ENCODE measurements at regions not wholly inside any gene's neighbourhood (a gene's known extent, or its start where the extent isn't known, plus 50 kb on each side); places are given as distances from the start of the nearest gene placed in this dataset.

GRCh38 chr20:24836041-24836533 is 113.0 kb upstream of the CST7 start:
- H3F3A ChIP-seq (ENCODE audit: insufficient read depth, low read length): 0 out of 2 replicates have a peak, but pooled peaks cover 4% of the 10 kb centered on the region
- no peak overlapping the region for H2AFZ ChIP-seq (ENCODE audit: low read length)
- no peak overlapping the region for H3K4me2 ChIP-seq (ENCODE audit: low read depth, low read length)
- no peaks in the 10 kb centered on the region for H3K79me2 ChIP-seq (ENCODE audit: low read length)
- no peak overlapping the region for H3K27ac ChIP-seq (ENCODE audit: low read length)
- H3K27me3 ChIP-seq (replicated peaks; ENCODE audit: insufficient read depth, low read length): no peaks in the 10 kb centered on the region
- H3K36me3 ChIP-seq (replicated peaks; ENCODE audit: insufficient read depth, low read length): no peaks in the 10 kb centered on the region
- no peaks in the 10 kb centered on the region for H4K20me1 ChIP-seq (ENCODE audit: insufficient read depth, low read length)
- H3K4me1 ChIP-seq (ENCODE audit: low read length): peaks cover 33% of the 10 kb centered on the region
- no peaks in the 10 kb centered on the region for H3K9me2 ChIP-seq (replicated peaks; ENCODE audit: insufficient read depth, low read length)
- H3K9ac ChIP-seq (ENCODE audit: low read length): no peak overlapping the region
- no peak for DNase-seq
- TF ChIP-seq CTCF (IDR thresholded peaks at IDR 0.05; ENCODE audit: low read length) (no peak), EZH2phosphoT487 (IDR thresholded peaks at IDR 0.05; ENCODE audit: low read length) (no peak), EZH2 (optimal IDR thresholded peaks at IDR 0.05; ENCODE audit: low read depth, low read length) (no peak)
- H3K4me3 ChIP-seq (ENCODE audit: low read length): no peak overlapping the region
- no peaks in the 10 kb centered on the region for H3K9me3 ChIP-seq (replicated peaks; ENCODE audit: insufficient read depth, low read length)

DNA sequence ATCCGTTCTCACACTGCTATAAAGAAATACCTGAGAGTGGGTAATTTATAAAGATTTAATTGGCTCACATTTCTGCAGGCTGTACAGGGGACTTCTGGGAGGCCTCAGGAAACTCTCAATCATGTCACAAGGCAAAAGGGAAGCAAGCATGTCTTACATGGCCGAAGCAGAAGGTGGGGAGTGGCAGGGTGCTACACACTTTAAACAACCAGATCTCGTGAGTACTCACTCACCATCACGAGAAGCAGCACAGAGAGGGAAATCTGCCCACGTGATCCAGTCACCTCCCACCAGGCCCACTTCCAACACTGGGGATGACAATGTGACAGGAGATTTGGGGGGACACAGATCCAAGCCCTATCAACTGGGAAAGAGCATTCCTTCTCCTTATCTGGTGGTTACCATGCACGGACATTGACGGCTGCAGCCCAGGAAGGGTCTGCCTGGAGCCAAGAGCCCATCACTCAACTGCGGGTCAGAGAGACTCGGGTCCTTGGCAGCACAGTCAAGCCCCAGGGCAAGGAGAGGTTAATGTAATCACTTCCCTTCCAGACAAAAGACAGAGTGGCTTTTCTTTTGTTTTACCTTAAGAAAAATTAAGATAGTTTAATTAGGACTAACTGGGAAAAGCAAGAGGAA is 112.3 kb upstream of the CST7 start:
- no peak overlapping the region for H3K4me3 ChIP-seq (ENCODE audit: low read length)
- H3F3A ChIP-seq (ENCODE audit: insufficient read depth, low read length): peaks cover 11% of the 10 kb centered on the region
- H3K4me1 ChIP-seq (ENCODE audit: low read length): peaks cover 35% of the 10 kb centered on the region
- no peak overlapping the region for H2AFZ ChIP-seq (ENCODE audit: low read length)
- H3K79me2 ChIP-seq (ENCODE audit: low read length): no peaks in the 10 kb centered on the region
- no peak overlapping the region for H3K4me2 ChIP-seq (ENCODE audit: low read depth, low read length)
- H3K27ac ChIP-seq (ENCODE audit: low read length): no peak overlapping the region
- no peaks in the 10 kb centered on the region for H3K36me3 ChIP-seq (replicated peaks; ENCODE audit: insufficient read depth, low read length)
- no peaks in the 10 kb centered on the region for H3K9me2 ChIP-seq (replicated peaks; ENCODE audit: insufficient read depth, low read length)
- no peaks in the 10 kb centered on the region for H3K27me3 ChIP-seq (replicated peaks; ENCODE audit: insufficient read depth, low read length)
- no peaks in the 10 kb centered on the region for H4K20me1 ChIP-seq (ENCODE audit: insufficient read depth, low read length)
- TF ChIP-seq CTCF (IDR thresholded peaks at IDR 0.05; ENCODE audit: low read length): no peak
- TF ChIP-seq EZH2phosphoT487 (IDR thresholded peaks at IDR 0.05; ENCODE audit: low read length): no peak
- no peak for TF ChIP-seq EZH2 (optimal IDR thresholded peaks at IDR 0.05; ENCODE audit: low read depth, low read length)
- no peaks in the 10 kb centered on the region for H3K9me3 ChIP-seq (replicated peaks; ENCODE audit: insufficient read depth, low read length)
- DNase-seq: no peak
- no peak overlapping the region for H3K9ac ChIP-seq (ENCODE audit: low read length)

GRCh38 chr20:24837781-24838450 is 111.2 kb upstream of the CST7 start:
- Histone ChIP-seq H3K27me3 (replicated peaks; ENCODE audit: insufficient read depth, low read length) (no peaks in the 10 kb centered on the region), H2AFZ (ENCODE audit: low read length) (no peak overlapping the region), H3F3A (ENCODE audit: insufficient read depth, low read length) (peaks cover 20% of the 10 kb centered on the region), H3K9ac (ENCODE audit: low read length) (no peak overlapping the region), H3K9me2 (replicated peaks; ENCODE audit: insufficient read depth, low read length) (no peaks in the 10 kb centered on the region), H3K4me1 (ENCODE audit: low read length) (peaks cover 43% of the 10 kb centered on the region), H4K20me1 (ENCODE audit: insufficient read depth, low read length) (no peaks in the 10 kb centered on the region), H3K9me3 (replicated peaks; ENCODE audit: insufficient read depth, low read length) (no peaks in the 10 kb centered on the region), H3K79me2 (ENCODE audit: low read length) (no peaks in the 10 kb centered on the region), H3K4me2 (ENCODE audit: low read depth, low read length) (no peak overlapping the region), H3K36me3 (replicated peaks; ENCODE audit: insufficient read depth, low read length) (no peaks in the 10 kb centered on the region), H3K27ac (ENCODE audit: low read length) (no peak overlapping the region), H3K4me3 (ENCODE audit: low read length) (no peak overlapping the region)
- no peak for DNase-seq
- TF ChIP-seq EZH2phosphoT487 (IDR thresholded peaks at IDR 0.05; ENCODE audit: low read length): no peak
- TF ChIP-seq EZH2 (optimal IDR thresholded peaks at IDR 0.05; ENCODE audit: low read depth, low read length): no peak
- no peak for TF ChIP-seq CTCF (IDR thresholded peaks at IDR 0.05; ENCODE audit: low read length)
